ENCODE measurements at regions not wholly inside any gene's neighbourhood (a gene's known extent, or its start where the extent isn't known, plus 50 kb on each side); places are given as distances from the start of the nearest gene placed in this dataset.
"Not testable (repeated sequence)": the region's sequence is repeated elsewhere in the genome, so short reads cannot be mapped to it uniquely, and the experiment has no call there.

GRCh38 chr7:66413379-66414114, 208.4 kb downstream of the TPST1 start:
- peak; percentile 90 for ATAC-seq

DNA sequence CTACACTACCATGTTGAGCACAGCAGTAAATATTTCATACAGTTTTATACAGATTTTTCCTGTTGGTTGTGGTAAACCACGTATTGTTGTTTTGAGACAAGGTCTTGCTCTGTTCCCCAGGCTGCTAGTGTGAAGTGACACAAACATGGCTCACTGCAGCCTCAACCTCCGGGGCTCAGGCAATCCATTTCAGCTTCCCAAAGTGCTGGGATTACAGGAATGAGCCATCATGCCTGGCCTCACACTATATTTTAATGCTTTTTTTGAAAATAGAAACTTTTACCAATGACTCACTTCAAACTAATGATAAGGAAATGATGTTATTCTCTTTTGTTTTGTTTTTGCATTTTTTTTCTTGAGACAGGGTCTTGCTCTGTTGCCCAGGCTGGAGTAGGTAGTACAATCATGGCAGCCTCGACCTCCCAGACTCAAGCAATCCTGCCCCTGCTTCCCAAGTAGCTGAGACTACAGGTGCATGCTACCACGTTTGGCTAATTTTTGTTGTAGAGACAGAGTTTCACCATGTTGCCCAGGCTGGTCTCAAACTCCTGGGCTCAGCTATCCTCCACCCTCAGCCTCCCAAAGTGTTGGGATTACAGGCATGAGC, 210.6 kb downstream of the TPST1 start:
- no peak for ATAC-seq

GRCh38 chr7:66418537-66418936, 210.1 kb upstream of the KCTD7 start:
- no peak for ATAC-seq

DNA sequence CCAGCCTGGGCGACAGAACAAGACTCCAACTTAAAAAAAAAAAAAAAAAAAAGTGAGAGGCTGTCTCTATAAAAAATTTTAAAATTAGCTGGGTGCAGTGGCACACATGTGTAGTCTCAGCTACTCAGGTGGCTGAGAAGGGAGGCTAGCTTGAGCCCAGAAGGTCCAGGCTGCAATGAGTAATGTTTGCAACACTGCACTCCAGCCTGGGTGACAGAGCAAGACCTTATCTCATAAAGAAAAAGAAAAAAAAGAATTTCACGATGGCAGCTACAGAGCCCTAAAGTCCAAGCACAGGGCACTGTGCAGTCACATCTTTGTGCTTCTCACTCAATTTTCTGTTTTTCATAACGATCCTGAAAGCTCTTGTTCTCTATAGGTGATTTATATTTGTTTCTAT, 209.5 kb upstream of the KCTD7 start:
- no peak for ATAC-seq

DNA sequence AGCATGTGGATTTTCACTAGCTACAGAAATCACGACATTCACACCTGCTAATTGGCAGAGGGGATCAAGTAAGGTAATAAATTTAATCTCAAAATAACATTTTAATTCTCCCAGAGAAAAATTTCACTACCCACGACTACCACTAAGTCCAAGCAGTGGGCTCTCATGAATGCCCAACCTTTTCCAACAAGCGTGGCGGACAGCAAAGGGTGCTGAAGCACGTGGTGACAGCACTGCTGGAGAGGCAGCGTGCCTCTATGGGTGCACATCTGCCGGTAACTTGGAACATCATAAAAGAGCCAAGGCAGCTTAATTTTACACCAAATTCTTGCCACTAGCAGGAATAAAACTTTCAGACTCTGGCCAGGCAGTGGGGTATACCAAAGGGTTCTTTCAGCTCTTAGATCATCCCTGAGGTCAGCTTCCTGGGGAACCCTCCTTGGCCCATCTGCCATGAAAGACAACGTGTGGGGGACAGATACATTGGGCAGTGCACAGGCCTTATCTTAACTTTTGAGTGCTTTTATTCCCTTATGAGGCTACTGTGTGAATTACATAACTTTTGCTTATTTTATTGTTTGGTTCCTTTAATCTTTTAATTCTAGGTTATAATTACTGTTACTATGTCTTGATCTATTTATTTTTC, 206.7 kb upstream of the KCTD7 start:
- ATAC-seq, result no peak

- no peak for ATAC-seq
Observed at GRCh38 chr7:66423729-66424128, 205.0 kb upstream of the KCTD7 start.

DNA sequence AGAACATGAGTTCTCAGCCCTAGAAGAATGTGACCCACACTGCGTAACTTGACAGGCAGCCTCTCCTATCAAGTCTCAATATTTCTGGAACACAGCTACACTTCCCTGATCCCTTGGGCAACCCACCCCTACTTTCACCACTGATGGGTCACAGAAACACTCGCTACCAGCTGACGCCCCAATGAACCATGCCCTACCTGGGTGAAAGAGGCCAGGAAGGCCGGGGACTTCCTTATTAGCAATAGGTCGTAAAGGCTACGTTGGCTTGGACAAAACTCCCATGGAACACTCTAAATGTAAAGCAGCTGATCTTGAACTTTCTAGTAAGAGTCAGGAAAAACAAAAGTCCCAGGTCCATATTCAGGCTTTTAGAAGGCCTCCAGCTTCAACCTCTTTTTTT, 202.3 kb upstream of the KCTD7 start:
- peak; percentile 86 for ATAC-seq

- ATAC-seq, result no peak
Observed at GRCh38 chr7:66426996-66427395, 201.7 kb upstream of the KCTD7 start.

DNA sequence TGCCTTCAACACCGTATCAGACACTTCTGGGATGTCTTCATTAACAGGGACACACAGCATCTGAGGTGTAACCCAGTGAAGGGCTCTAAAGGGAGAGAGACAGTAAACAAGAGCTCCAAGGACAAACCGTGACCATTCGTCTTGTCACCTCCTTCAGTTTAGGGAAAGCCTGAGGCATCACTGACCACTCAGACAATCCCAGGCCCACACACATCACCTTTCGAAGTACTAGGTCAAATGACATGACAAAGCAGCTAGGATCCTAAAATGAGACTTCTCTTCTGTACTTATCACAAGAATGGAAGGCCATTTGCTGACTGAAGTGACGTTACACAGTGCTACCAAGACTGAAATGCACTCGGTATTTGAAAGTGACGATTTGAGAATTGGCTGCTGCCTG, 200.7 kb upstream of the KCTD7 start:
- ATAC-seq, result no peak

- ATAC-seq, result no peak
Observed at GRCh38 chr7:66429498-66430163, 199.1 kb upstream of the KCTD7 start.

DNA sequence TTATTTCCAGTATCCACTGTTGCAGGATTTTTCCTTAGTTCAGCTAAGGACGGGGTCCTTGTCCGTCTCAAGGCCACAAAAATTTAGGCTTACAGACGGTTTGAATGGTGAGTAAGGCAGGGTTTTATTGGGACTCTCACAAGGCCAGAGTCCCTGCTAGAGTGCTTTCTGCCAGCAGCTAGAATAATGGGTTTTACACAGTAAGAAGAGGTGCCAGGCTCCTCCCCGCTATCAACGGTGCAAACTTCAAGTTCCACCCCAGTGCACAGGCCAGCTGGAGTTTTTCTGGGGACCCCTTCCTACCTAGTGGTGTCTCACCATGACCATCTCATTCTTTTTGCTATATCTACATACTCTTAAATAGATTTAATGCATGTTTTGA, 198.5 kb upstream of the KCTD7 start:
- ATAC-seq, result no peak

DNA sequence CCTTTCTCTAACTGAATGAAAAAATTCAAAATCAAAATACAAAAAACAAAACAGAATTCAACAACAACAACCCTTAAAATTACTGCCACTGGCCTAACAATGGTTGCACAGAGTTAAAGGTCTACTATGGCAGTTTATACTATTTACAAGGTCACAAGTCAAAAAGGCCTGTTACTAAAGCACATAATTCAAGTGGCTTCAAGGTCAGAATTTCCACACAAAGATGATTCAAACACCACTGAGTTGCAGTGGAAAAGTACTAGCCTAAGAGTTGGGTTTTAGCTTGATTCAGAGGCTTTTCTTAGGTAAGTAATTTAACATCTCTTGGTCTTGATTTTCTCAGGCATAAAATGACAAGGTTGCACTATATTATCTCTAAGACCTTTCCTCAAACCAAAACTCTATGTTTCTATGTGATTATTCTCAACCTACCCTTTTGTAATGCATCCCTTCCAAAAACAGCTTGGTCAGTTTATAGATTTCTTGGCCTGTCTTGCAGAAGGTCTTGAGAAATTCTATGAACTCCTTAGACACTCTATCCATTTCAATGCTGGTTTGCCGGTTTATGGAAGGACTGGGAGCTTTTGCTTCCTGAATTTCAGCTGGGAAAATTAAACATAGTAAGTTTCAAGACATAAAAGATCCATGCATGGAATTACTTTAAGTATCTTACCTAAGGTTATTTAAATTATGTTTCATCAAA, 189.8 kb upstream of the KCTD7 start:
- ATAC-seq, result not testable (repeated sequence)

DNA sequence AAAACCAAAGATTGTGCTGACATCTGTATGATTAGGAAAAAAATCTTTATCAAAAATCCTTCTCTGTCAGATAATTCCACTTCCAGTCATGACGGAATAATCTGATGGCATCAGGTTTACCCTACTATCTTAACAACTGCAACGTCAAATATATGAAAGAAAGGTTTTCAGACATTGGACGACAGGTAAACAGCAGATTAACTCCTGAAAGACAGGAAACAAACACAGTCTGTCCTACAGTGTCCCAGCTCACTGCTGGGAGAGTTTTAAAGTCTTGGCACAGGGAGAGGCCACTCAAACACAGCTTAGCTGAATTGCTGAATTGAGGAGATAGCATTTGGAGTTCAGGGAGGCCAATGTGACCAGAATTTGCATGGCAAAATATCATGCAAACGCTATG, 186.3 kb upstream of the KCTD7 start:
- ATAC-seq, result no peak

- no peak for ATAC-seq
Observed at GRCh38 chr7:66443946-66444345, 184.7 kb upstream of the KCTD7 start.

- not testable (repeated sequence) for ATAC-seq
Observed at GRCh38 chr7:66447007-66447406, 181.7 kb upstream of the KCTD7 start.

- ATAC-seq, result not testable (repeated sequence)
Observed at GRCh38 chr7:66450814-66451213, 177.9 kb upstream of the KCTD7 start.

DNA sequence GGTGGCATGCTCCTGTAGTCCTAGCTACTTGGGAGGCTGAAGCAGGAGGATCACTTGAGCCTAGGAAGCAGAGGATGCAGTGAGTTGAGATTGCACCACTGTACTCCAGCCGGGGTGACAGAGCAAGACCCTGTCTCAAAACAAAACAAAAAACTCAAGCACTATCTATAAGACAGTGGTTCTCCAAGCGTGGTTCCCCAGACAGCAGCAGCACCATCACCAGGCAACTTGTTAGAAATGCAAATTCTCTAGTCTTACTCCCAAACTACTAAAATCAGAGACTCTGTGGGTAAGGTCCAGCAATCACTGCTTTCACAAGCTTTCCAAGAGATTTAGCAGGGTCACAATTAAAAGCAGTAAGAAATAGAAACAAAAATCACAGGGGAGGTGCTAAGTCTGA, 177.0 kb upstream of the KCTD7 start:
- ATAC-seq, result not testable (repeated sequence)

DNA sequence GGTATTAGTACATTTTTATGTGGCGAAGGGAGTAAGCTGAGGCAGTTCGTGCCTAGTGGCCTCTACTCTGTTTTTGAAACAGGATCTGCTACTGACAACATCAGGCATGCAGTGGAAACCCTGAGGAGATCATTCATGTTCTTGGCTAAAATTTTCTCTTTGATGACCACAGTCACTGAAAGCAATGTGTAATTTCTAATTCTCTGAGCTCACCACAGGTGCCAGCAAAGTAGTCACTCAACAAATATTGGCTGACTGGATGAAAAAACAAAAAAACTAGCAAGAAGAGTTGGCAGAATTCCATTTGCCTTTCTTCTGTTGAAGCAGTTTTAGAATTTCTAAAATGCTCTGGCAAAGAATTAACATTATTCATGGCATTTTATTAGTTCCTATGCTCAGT, 176.5 kb upstream of the KCTD7 start:
- no peak for ATAC-seq

GRCh38 chr7:66453340-66453739, 175.3 kb upstream of the KCTD7 start:
- no peak for ATAC-seq

DNA sequence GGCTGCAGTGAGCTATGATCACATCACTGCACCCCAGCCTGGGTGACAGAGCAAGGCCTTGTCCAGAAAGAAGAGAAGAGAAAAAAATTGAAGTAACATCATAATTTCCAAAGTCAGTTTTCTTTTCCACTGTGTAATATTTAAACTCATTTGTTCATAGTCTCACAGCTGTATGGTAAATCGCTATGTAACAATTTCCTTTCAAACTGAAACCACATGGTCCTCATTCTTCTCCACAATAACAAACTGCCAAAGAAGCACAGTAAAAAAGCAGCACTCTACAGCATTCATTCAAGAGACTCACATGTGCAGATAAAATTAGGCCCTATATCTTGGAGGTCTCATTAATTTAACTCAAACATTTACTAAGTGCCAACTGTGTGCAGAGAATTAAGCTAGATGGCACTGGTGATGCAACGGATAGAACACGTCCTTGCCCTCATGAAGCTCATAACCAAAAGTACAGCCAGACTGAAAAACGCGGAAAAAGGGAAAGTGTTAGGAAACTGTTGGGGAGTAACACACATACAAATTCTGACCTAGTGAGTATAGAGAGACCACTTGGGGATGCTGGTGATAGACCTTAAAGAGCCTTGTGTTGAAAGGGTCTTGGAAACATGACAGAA, 174.0 kb upstream of the KCTD7 start:
- no peak for ATAC-seq

- not testable (repeated sequence) for ATAC-seq
Observed at GRCh38 chr7:66455432-66455831, 173.2 kb upstream of the KCTD7 start.

GRCh38 chr7:66456431-66456830, 172.2 kb upstream of the KCTD7 start:
- not testable (repeated sequence) for ATAC-seq
